GM21786 (cell line): ENCODE measurements at regions not wholly inside any gene's neighbourhood (a gene's known extent, or its start where the extent isn't known, plus 50 kb on each side); places are given as distances from the start of the nearest gene placed in this dataset.
"Not testable (repeated sequence)": the region's sequence is repeated elsewhere in the genome, so short reads cannot be mapped to it uniquely, and the experiment has no call there.

Source experiments
- ATAC-seq: cut with Tn5 transposase; IDR thresholded peaks from one replicate; pipeline ENCODE4 v1.9.1; 2021; ENCODE audit not compliant: unreplicated experiment

DNA sequence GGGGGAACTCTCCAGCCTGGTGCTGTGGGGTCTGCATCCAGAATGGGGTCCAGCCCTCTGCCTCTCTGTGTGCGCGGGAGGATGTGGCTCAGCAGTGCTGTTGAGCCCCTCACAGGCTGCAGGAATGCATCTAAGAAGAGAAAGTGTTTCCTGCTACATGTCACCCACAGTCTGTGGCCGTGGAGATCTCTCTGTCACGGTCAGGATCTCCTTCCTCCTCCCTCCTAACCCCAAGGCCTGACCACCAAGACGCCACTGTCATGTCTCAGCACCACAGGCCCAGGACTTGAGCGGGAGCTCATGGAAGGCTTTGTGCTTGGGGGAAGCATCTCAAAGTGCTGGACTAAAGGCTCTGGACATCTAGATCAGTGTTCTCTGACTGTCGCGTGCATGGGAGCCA lies 90.1 kb downstream of the SREK1 start:
- ATAC-seq: no peak

DNA sequence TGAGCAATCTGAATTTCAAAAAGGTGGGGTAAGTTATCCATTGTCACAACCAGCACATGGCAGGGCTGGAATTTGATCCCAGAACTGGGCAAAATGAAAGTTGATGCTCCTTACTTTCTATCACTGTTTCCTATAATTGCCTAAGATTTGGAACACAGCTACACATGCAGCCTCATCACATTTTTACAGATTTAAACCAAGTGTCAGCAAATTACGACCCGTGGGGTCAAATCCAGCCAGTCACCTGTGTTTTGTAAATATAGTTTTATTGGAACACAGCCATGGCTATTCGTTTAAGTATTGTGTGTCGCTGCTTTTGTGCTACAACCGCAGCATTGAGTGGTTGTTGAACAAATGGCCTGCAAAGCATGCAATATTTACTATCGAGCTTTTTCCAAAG lies 94.3 kb downstream of the SREK1 start:
- ATAC-seq: no peak

DNA sequence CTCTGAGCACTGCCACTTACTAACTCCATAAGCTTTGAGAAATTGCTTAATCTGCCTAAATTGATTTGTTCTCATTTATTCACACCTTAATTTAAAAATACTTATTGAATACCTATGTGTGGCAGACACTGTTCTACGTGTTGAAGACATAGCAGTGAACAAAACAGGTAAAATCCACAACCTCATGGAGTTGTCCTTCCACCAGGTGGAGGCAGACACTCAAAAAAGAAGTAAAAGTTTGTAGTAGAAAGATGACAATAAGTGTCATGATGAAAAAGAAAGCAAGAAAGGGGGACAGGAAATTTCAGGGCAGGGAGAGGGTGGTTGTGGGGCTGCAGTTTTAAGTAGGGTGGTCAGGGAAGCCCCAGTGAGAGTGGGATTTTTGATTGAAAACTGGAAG lies 94.9 kb downstream of the SREK1 start:
- no peak for ATAC-seq

- ATAC-seq: no peak
Observed at GRCh38 chr5:66241136-66241825, 97.2 kb downstream of the SREK1 start.

DNA sequence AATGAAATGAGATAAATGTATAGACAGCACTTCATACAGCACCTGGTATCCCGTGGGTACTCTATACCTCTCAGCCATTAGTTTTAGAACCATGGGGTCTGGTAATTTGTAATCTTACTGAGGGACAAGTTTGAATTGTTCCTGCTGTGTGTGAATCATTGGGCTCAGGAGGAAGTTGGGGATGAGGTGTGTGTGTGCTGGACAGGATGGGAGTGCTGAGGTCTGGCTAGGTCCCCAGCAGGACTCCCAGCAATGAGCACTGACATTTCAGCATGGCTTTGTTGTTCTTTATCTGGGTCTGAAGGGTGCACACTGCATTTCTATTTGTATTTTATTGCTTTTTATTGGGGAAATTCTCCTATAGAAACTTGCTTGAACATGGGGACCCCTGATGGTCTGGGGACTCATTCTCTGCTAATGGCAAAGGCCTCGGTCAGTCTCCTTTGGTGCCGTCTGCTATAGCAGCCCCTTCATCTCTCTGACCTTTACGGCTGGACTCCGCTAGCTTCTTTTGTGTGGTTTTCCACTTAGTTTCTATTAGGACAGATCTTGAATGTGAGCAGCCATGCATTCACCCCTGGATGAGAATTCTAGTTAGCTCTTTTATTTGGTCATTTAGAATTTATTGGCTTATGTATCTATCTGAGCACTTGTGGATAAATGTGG lies 98.1 kb downstream of the SREK1 start:
- no peak for ATAC-seq

DNA sequence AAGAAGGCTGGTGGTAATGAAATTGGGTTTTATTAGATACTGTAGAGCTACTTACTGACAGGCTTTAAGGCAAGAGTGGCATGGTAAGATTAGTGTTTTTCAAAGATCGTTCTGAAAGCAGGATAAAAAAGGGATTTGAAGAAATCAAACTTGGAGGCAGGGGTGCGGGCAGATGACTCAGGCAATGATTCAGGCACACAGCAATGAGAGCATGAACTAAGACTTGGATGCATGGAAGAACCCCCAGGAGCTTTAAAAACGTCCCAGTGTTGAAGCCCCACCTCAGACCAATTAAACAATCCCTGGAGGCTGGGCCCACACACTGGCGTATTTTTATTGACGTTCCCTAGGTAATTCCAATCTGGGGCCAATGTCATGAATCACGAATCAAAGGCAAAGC lies 102.5 kb downstream of the SREK1 start:
- no peak for ATAC-seq

- ATAC-seq: no peak
Observed at GRCh38 chr5:66247176-66247960, 103.3 kb downstream of the SREK1 start.

- no peak for ATAC-seq
Observed at GRCh38 chr5:66248874-66249273, 104.8 kb downstream of the SREK1 start.

GRCh38 chr5:66249920-66250319 lies 105.8 kb downstream of the SREK1 start:
- ATAC-seq: no peak

GRCh38 chr5:66252849-66253248 lies 108.7 kb downstream of the SREK1 start:
- ATAC-seq: no peak

DNA sequence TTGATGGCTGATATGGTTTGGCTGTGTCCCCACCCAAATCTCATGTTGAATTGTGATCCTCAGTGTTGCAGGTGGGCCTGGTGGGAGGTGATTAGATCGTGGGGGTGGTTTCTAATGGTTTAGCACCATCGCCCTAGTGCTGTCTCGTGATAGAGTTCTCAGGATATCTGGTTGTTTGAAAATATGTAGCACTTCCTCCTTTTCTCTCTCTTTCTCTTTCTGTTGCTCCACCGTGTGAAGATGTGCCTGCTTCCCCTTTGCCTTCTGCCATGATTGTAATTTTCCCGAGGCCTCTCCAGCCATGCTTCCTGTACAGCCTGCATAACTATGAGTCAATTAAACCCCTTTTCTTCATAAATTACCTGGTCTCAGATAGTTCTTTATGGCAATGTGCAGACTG lies 111.6 kb downstream of the SREK1 start:
- no peak for ATAC-seq

- no peak for ATAC-seq
Observed at GRCh38 chr5:66273121-66273520, 129.0 kb downstream of the SREK1 start.

GRCh38 chr5:66276986-66277385 lies 132.9 kb downstream of the SREK1 start:
- no peak for ATAC-seq

DNA sequence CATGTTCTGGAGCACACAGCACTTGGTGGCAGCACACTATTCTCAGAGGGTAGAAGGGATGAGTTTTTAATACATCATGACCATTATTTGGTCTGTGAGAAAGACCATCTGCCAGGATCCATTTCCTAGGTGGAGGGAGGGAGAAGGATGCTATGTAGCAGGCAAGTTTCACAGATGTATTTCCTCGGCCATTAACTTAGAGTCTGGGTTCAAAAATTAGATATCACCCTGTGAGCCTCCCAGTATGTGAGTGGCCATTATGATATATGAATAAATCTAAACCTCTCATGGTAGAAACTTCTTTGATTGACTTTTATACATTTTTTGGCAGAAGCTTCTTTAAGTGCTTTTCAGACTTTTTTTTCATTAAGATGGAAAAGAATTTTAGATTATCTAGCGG lies 133.9 kb downstream of the SREK1 start:
- ATAC-seq: no peak

DNA sequence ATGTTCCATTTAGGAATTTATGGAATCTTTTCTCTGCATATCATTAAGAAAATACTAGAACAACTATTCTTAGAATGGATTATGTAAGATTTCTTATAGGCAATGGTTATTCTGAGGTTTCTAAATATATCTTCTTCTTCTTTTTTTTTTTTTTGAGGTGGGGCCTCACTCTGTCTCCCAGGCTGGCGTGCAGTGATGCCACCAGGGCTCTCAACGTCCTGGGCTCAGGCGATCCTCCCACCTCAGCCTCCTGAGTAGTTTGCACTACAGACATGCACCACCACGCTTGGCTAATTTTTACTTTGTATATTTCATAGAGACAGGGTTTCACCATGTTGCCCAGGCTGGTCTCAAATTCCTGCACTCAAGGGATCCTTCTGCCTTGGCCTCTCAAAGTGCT lies 137.2 kb downstream of the SREK1 start:
- no peak for ATAC-seq

DNA sequence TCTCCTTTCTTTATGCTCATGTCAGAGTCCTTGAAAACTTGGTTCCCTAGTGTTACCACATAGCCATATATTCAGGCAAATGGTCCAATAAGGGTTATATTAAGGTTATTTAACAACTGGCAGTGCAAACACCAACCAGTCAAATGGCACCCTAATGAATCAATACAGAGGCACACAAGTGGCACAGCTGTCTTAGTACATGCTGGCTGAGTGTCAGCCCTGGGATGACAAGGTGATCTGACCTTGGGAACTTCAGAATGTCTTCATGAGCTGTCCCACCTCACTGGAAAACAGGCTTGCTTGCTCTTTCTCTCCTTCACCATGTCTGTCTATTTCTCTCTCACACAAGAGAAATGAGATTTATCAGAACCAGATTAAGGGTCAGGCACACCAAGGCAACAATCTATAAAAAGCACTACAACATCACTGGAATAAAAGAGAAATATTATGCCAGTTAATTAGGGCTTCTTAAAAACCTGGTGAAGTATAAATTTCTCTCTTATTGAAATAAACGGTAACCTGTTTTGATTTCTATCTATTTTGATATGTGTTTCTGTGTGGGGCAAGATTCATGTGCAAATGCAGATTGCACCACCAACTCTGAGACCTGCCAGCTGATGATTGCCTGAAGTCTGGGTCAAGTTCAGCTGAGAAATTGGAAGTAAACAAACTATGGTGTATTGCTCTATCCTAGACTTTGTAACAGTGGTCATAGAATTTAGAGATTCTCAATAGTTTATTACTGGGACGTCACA lies 140.7 kb downstream of the SREK1 start:
- no peak for ATAC-seq

- ATAC-seq: no peak
Observed at GRCh38 chr5:66285343-66285922, 141.3 kb downstream of the SREK1 start.

GRCh38 chr5:66291771-66292170 lies 147.7 kb downstream of the SREK1 start:
- ATAC-seq: no peak

- ATAC-seq: not testable (repeated sequence)
Observed at GRCh38 chr5:66293851-66294250, 149.8 kb downstream of the SREK1 start.

DNA sequence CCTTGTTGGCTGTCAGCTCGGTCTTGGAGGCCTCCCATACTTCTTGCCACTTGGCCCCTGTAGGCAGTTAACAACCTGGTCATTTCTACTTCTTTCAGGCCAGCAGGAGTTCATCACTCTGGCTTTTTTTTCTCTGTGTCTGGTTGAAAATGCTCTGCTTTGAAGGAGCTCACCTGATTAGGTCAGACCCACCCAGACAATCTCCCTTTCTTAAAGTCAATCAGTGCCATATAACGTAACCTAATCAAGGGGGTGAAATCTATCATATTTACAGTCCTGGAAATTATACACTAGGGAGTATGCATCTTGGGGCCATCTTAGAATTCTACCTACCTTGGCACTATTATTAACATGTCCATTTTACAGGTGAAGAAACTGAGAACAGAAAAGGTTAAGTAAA lies 155.4 kb downstream of the SREK1 start:
- ATAC-seq: no peak

DNA sequence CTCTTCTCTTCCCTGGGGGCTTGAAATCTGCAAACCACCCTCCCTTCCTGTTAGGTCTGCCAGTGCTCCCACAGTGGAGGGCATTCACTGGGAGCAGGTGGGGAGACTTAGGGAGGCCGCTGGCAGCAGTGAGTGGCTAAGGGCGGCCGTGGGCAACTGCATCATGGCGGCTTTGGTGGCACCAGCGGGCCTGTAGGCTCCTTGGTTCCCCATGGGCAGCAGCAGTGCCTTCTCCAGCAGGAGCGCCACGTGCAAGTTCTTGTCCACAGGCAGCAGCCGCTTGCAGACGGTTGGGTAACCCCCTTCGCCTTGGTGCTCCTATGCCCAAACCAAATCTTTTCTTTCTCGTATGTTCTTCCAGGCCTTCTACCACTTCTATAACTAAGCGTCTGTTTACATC lies 158.2 kb downstream of the SREK1 start:
- ATAC-seq: no peak
